LoVo (cell line): ENCODE measurements at regions not wholly inside any gene's neighbourhood (a gene's known extent, or its start where the extent isn't known, plus 50 kb on each side); places are given as distances from the start of the nearest gene placed in this dataset.
A peak's percentile ranks its signal among the peaks of the same experiment; 100 is the strongest.

Source experiments
- DNase-seq: peaks from one replicate; pipeline ENCODE4 v3.0.0-alpha.2; 2016; ENCODE audit warnings: low spot score

DNA sequence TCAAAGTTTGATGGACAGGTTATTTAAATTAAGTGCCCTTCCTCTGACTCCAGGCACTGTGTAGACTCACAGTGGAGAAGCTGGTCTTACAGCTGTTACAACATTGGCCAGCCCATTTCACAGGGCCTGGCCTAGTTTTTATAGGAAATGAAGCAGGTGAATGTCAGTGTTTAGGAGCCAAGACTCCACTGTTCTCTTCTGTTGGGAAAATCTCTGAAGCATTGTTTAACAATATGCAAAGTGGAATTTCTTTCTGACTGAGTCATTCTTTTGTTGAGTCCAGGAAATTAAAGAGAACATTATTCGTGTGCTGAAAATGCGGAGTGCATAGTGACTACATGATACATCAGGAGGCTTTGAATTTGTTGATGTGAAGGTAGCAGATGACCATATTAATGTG lies 64.7 kb downstream of the ARRDC4 start:
- DNase-seq, result no peak

- no peak for DNase-seq
Observed at GRCh38 chr15:98034731-98035130, 74.2 kb downstream of the ARRDC4 start.

GRCh38 chr15:98035134-98035533 lies 74.6 kb downstream of the ARRDC4 start:
- DNase-seq, result no peak

DNA sequence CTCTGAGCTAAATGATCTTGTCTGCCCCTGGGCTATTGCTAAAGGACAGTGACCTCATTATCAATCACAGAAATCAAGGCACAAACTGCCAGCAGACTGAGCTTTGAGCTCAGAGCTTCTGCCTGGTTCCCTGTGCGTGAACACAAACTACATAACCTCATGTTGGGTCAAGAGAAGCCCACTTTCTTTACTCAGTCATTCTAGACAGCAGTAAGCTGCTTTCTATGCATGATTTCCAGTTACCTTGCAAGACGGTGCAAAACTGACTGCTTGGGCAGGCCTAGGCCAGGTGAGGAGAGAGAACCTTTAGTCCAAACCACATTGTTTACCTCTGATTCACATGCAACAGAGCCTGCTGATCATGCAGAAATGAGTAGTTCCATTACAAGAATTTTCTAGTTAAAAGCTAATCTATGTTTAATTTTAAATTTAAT lies 75.1 kb downstream of the ARRDC4 start:
- peak; percentile 12 for DNase-seq

- no peak for DNase-seq
Observed at GRCh38 chr15:98039596-98039995, 79.1 kb downstream of the ARRDC4 start.

- no peak for DNase-seq
Observed at GRCh38 chr15:98040146-98040545, 79.6 kb downstream of the ARRDC4 start.

GRCh38 chr15:98043160-98044014 lies 82.9 kb downstream of the ARRDC4 start:
- no peak for DNase-seq

GRCh38 chr15:98051734-98052133 lies 91.2 kb downstream of the ARRDC4 start:
- DNase-seq, result no peak

DNA sequence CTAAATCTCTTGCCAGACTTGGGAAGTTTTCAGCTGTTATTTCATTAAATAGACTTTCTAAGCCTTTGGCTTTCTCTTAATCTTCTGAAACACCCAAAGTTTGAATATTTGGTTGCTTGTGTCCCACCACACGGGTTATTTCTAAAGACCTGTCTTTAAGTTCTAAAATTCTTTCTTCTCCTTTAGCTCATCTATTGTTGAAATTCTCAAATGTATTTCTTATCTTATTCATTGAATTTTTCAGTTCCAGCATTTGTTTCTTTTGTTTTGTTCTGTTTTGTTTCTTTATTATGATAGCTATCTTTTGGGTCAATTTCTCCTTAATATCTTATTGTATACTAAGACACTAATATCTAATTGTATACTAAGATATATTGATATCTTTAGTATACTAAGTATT lies 97.0 kb downstream of the ARRDC4 start:
- DNase-seq, result no peak

GRCh38 chr15:98062869-98063268 lies 102.4 kb downstream of the ARRDC4 start:
- DNase-seq, result no peak

- no peak for DNase-seq
Observed at GRCh38 chr15:98063315-98063714, 102.8 kb downstream of the ARRDC4 start.

- no peak for DNase-seq
Observed at GRCh38 chr15:98063871-98064270, 103.4 kb downstream of the ARRDC4 start.

DNA sequence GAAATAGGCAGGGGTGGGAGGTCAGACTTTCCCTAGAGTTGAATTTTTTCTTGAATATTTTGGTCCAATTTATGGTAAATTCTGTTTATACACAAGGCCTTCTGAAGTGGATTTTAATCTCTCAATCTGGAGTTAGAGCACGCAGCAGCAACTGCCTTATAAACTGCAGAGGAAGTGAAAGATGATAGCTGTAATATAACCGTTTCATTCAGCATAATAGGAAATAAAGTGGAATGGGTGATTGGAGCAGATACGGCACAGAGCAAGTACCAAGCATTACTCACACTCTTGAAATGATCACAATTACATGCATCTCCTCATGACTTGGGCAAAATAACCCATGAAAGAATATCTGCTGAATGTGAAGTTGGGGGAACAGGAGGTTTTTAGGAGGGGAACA lies 106.8 kb downstream of the ARRDC4 start:
- DNase-seq, result no peak

- DNase-seq, result no peak
Observed at GRCh38 chr15:98069256-98069655, 108.8 kb downstream of the ARRDC4 start.

- no peak for DNase-seq
Observed at GRCh38 chr15:98070137-98070536, 109.6 kb downstream of the ARRDC4 start.

- DNase-seq, result no peak
Observed at GRCh38 chr15:98071786-98072185, 111.3 kb downstream of the ARRDC4 start.

DNA sequence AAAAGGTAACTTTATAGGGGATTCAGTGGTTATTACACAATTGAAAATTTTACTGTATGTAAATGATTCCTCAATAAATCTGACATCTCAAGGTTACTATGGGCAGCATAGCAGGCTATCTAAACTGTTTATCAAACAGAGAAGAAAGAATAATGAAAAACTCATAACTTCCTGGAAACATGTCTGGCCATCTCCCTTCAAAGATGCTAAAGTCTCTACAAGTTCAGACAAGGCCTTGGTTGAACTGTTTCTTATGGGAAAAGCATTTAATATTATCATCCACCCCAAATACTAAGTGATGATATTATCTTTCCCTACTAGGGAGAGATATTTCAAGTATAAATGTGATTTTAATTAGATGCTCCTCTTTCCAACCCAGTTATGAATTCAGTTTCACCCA lies 114.9 kb downstream of the ARRDC4 start:
- no peak for DNase-seq

DNA sequence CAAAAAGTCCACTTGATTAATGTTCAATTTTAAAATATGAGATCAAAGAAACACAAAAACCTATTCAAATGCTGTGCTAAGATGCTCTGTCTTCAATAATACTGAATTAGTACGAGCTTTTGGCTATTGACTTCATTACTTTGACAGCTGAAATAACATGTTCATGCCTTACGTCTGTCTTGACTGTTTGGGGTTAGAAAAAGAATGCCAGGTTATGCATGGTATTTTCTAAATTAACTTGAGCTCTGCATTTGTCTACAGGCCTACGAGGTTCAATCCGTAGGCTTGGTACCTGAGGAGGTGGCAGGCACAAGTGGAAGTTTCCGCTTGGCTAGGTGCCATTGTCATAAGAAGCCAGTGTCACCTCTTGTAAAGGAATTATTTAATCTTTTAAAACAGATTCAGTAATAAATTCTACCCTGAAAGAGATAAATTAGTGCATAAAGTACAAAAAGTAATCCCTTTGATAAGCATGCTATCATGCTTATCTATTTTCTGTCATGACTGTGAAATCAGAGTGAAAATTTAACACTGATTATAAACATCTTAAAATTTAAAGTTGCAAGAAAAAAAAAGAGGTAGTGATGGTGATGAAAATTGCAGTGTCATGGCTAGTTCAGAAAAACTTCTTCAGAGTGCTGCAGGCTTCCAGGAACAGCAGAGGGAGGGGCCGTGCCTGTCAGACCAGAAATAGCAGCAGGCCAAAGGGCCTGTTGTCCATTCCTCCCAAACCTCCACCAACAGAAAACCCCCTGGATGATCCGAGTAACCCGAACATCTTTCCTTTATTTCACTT lies 115.7 kb downstream of the ARRDC4 start:
- DNase-seq, result no peak

DNA sequence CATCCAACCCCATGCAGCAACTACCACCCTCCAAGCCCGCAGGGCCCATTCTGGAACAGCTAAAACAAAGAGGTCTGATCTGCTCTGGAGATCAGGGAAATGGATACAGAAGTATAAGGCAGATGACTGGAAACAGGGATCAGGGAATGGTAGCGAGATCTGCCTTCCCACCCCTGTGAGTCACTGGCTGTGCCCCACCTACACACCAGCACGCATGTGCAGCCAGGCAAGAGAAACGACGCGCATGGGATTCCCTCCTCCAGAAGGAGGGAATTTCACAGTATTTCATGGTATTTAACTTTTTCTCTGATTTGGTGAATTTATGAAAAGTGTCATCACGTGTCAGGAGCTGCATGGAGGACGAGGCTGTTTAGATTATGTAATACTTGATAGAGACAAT lies 116.7 kb downstream of the ARRDC4 start:
- DNase-seq, result peak; percentile 46

DNA sequence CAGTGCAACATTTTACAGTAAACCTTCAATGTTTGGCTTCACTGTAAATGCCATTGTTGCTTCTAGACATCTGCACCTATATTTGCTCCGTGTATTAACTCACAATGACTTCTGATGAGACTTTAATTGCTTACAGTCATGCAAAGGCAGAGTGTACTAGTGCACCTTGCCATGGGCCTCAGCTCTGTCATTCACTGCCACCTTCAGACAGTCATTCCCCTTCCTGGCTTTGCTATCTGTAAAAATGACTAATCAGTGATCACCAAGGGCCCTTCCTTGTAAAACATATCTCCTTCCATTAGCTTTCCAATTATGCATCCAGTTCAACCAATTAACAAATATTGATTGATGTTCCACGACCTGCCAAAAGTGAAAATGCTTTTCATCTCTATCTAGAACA lies 120.3 kb downstream of the ARRDC4 start:
- DNase-seq, result no peak

GRCh38 chr15:98083203-98083910 lies 122.9 kb downstream of the ARRDC4 start:
- DNase-seq, result no peak

GRCh38 chr15:98085003-98085639 lies 124.6 kb downstream of the ARRDC4 start:
- peak; percentile 81 for DNase-seq
